HuH-7 (cell line): ENCODE measurements at regions not wholly inside any gene's neighbourhood (a gene's known extent, or its start where the extent isn't known, plus 50 kb on each side); places are given as distances from the start of the nearest gene placed in this dataset.
"Not testable (repeated sequence)": the region's sequence is repeated elsewhere in the genome, so short reads cannot be mapped to it uniquely, and the experiment has no call there.

Source experiments
- DNase-seq: peaks from one replicate; pipeline ENCODE4 v3.0.0; 2011; ENCODE audit warnings: low spot score

DNA sequence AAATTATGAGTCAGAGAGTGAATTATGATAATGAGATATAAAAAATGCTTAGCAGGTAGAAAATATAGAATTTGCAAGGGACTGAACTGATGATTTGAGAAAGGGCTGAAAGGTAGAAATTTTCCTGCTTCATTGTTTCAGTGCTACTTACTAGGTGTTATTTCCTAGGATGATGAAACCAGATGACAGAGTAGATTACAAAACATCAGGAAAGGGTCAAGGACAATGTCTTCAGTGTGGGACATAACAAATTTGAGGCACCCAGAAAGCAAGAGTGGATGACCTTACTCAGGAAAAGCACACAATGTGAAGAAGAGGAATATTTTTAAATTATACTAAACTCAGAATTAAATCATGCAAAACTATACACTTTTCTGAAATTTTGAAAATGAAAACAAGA lies 102.1 kb downstream of the SHCBP1 start:
- no peak for DNase-seq

DNA sequence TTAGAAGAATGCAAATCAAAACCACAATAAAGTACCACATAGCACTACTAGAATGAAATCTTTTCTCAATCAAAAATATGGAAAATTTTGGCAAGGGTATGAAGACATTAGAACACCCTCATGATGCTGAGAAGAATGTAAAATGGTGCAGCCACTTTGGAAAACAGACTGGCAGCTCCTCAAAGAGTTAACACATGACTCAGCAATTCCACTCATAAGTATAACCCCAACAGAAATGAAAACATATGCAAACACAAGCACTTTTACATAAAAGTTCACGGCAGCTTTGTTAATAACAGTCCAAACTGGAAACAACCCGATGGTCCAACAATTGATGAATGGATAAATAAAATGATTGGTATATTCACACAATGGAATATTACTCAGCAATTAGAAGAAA lies 124.5 kb downstream of the SHCBP1 start:
- DNase-seq: no peak

DNA sequence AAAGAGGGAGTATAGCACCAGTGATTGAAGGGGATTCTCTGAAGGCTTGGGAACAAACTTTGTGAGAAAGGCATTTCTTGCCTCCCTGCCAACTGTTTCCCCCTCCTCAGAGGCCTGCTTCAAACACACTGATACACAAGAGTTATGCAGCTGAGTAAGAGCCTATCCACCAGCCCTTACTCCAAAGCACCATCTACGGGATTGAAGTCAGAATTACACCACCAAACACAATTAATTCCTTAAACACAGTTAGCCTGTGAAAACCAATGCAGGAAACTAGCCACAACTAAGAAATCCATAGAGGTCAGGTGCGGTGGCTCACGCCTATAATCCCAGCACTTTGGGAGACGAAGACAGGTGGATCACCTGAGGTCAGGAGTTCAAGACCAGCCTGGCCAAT lies 138.3 kb downstream of the SHCBP1 start:
- peak; percentile 4 for DNase-seq

DNA sequence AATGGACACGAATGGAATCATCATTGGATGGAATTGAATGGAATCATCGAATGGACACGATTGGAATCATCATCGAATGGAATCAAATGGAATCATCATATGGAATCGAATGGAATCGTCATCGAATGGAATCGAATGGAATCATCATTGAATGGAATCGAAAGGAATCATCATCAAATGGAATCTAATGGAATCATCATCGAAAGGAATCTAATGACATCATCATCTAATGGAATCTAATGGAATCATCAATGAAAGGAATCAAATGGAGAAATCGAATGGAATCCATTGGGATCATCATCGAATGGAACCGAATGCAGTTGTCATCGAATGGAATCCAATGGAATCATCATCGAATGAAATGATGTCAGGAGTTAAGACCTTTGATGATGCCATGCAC lies 154.9 kb downstream of the SHCBP1 start:
- no peak for DNase-seq

DNA sequence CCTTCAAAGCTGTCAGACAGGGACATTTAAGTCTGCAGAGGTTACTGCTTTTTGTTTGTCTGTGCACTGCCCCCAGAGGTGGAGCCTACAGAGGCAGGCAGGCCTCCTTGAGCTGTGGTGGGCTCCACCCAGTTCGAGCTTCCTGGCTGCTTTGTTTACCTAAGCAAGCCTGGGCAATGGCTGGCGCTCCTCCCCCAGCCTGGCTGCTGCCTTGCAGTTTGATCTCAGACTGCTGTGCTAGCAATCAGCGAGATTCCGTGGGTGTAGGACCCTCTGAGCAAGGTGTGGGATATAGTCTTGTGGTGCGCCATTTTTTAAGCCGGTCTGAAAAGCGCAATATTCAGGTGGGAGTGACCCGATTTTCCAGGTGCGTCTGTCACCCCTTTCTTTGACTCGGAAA lies 166.4 kb downstream of the SHCBP1 start:
- DNase-seq: not testable (repeated sequence)

DNA sequence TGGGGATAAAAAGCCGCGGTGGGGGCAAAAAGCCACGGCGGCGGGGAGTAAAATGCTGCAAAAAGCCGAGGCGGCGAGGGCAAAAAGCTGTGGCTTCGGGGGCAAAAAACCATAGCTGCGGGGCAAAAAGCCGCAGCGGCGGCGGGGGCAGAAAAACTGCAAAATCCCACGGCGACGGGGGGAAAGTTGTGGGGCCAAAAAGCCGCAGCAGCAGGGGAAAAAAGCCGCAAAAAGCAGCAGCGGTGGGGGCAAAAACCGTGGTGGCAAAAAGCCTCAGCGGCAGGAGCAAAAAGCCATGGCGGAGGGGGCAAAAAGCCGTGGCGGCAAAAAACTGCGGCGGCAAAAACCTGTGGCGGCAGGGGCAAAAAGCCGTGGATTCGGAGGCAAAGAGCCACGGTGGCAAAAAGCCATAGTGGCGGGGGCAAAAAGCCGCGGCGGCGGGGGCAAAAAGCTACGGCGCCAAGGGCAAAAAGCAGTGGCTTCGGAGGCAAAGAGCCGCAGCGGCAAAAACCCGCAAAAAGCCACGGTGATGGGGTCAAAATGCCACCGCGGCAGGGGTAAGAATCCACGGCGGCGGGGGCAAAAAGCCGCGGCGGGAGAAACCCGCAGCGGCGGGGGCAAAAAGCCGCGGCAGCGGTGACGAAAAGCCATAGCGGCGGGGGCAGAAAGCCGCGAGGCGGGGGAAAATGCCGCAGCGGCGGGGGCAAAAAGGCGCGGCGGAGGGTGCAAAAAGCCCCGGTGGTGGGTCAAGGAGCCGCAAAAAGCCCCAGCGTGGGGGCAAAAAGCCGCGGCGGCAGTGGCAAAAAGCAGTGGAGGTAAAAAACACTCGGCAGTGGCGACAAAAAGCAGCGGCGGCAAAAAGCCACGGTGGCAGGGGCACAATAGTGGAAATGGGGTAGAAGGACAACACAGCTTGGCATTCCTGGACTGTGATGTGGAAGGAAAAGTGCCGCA lies 192.8 kb downstream of the SHCBP1 start:
- DNase-seq: no peak

DNA sequence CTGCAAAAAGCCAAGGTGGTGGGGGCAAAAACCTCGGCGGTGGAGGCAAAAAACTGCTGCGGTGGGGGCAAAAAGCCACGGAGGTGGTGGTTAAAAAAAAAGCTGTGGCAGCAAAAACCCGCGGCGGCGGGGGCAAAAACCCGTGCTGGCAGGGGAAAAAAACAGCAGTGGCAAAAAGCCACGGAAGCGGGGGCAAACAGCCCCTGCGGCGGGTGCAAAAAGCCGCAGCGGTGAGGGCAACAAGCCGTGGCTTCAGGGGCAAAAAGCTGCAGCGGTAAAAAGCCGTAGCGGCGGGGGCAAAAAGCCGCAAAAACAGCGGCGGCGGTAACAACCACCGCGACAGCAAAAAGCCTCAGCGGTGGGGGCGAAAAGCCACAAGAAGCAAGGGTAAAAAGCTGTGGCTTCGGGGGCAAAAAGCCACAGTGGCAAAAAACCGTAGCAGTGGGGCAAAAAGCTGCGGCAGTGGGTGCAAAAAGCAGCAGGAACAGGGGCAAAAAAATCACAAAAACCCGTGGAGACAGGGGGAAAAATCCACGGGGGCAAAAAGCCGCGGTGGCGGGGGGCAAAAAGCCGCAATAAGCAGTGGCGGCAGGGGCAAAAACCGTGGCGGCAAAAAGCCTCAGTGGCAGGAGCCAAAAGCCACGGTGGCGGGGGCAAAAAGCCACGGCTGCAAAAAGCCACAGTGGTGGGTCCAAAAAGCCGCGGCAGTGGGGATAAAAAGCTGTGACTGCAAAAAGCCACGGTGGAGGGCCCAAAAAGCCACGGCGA lies 193.7 kb downstream of the SHCBP1 start:
- DNase-seq: no peak

DNA sequence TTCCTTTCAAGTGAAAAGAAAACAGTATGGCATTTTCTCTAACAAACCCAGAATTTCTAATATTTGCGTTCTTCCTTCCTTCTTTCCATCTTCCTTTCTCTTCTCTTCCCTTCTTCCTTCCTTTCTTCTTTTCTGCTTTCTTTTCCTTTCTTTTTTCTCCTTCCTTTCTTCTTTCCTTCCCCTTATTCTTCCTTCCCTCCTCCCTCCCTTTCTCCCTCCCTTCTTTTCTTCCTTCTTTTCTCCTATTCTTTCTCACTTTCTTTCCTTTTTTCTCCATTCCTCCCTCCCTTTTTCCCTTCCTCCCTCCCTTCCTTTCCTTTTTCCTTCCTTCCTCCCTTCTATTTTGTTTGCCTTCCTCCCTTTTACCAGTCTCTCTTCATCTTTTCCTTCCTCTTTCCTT lies 194.8 kb downstream of the SHCBP1 start:
- no peak for DNase-seq

DNA sequence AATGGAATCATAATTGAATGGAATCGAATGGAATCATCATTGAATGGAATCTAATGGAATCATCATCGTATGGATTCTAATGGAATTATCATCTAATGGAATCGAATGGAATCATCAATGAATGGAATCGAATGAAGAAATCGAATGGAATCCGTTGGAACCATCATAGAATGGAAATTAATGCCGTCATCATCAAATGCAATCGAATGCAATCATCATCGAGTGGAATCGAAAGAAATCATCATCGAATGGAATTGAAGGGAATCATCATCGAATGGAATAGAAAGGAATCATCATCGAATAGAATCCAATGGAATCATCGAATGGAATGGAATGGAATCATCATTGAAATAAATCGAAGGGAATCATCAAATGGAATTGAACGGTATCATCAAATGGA lies 217.2 kb downstream of the SHCBP1 start:
- DNase-seq: no peak

DNA sequence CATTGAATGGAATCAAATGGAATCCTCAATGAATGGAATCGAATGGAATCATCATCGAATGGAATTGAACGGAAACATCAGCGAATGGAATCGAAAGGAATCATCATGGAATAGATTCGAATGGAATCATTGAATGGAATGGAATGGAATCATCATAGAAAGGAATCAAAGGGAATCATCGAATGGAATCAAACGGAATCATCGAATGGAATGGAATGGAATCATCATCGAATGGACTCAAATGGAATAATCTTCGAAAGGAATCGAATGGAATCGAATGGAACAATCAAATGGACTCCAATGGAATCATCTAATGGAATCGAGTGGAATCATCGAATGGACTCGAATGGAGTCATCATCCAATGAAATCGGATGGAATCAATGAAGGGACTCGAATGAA lies 222.6 kb downstream of the SHCBP1 start:
- DNase-seq: not testable (repeated sequence)

DNA sequence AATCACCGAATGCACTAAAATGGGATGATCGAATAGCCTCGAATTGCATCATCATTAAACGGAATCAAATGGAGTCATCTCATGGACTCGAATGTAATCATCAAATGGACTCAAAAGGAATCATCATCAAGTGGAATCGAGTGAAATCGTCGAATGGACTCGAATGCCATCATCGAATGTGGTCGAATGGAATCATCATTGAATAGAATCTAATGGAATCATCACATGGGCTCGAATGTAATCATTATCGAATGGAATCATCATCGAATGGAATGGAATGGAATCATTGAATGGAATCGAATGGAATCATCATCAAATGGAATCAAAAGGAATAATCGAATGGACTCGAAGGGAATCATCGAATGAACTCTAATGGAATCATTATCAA lies 224.3 kb downstream of the SHCBP1 start:
- not testable (repeated sequence) for DNase-seq

DNA sequence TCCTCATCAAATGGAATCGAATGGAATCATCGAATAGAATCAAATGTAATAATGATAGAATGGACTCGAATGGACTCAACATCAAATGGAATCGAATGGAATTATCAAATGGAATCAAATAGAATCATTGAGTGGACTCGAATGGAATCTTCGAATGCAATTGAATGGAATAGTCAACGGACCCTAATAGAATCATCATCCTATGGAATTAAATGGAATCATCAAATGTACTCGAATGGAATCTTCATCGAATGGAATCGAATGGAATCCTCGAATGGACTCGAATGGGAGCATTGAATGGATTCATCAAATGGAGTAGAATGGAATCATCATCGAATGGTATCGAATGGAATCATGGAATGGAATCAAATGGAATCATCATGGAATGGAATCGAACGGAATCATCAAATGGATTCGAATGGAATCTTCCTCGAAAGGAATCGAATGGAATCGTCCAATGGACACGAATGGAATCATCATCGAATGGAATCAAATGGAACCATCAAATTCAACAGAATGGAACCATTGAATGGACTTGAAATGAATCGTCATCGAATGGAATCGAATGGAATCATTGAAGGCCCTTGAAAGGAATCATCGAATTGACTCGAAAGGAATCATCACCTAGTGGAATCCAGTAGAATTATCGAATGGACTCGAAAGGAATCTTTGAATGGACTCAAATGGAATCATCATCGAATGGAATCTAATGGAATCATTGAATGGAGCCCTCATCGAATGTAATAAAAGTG lies 224.9 kb downstream of the SHCBP1 start:
- not testable (repeated sequence) for DNase-seq

DNA sequence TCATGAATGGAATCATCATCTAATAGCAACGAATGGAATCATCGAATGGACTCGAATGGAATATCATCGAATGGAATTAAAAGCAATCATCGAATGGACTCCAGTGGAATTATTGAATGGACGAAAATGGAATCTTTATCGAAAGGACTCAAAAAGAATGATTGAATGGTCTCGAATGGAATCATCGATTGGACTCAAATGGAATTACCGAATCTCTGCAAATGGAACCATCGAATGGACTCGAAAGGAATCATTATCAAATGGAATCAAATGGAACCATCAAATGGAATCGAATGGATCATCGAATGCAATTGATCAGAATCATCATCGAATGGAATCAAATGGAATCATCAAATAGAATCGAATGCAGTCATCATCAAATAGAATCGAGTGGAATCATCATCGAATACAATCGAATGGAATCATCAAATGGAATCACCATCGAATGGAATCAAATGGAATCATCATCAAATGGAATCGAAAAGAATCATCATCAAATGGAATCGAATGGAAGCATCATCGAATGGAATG lies 225.7 kb downstream of the SHCBP1 start:
- not testable (repeated sequence) for DNase-seq

DNA sequence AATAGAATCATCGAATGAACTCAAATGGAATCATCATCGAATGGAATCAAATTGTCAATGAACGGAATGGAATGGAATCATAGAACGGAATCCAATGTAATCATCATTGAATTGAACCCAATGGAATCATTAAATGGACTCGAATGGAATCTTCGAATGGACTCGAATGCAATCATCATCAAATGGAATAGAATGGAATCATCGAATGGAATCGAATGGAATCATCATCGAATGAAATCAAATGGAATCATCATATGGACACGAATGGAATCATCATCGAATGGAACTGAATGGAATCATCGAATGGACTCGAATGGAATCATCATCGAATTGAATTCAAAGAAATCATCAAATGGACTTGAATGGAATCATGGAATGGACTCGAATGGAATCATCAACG lies 226.2 kb downstream of the SHCBP1 start:
- not testable (repeated sequence) for DNase-seq

DNA sequence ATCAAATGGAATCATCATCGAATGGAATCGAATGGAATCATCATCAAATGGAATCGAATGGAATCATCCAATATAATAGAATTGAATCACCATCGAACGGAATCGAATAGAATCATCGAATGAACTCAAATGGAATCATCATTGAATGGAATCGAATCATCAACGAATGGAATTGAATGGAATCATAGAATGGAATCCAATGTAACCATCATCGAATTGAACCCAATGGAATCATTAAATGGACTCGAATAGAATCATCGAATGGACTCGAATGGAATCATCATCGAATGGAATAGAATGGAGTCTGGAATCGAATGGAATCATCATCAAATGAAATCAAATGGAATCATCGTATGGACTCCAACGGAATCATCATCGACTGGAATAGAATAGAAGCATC lies 227.0 kb downstream of the SHCBP1 start:
- DNase-seq: not testable (repeated sequence)

DNA sequence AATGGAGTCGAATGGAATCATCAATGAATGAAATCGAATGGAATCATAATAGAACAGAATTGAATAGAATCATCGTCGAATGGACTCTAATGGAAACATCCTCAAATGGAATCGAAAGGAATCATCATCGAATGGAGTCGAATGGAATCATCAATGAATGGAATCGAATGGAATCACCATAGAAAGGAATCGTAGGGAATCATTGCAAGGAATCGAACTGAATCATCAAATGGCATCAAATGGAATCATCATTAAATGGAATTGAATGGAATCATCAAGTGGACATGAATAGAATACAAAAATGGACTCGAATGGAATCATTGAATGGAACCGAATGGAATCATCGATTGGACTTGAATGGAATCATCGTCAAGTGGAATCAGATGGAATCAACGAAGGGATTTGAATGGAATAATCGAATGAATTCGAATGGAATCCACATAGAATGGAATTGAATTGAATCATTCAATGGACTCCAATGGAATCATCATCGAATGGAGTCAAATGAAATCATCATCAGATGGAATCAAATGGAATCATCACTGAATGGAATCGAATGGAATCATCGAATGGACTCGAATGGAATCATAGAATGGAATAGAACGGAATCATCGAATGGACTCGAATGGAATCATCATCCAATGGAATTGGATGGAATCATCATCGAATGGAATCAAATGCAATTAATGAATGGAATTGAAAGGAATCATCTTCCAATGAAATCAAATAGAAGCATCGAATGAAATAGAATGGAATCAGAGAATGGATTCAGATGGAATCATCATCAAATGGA lies 228.1 kb downstream of the SHCBP1 start:
- not testable (repeated sequence) for DNase-seq

DNA sequence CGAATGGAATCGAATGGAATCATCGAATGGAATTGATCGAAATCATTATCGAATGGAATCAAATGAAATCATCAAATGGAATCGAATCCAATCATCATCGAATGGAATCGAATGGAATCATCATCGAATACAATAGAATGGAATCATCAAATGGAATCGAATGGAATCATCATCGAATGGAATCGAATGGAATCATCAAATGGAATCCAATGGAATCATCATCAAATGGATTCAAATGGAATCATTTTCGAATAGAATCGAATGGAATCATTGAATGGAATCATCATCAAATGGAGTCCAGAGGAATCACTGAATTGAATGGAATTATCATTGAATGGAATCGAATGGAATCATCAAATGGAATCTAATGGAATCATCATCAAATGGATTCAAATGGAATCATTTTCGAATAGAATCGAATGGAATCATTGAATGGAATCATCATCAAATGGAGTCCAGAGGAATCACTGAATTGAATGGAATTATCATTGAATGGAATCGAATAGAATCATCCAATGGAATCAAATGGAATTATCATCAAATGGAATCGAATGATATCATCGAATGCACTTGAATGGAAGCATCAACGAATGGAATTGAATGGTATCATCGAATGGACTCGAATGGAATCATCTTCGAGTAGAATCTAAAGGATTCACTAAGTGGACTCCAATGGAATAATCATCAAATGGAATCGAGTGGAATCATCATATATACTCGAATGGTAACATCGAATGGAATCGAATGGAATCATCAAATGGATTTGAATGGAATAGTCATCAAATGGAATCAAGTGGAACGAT lies 230.3 kb downstream of the SHCBP1 start:
- not testable (repeated sequence) for DNase-seq

DNA sequence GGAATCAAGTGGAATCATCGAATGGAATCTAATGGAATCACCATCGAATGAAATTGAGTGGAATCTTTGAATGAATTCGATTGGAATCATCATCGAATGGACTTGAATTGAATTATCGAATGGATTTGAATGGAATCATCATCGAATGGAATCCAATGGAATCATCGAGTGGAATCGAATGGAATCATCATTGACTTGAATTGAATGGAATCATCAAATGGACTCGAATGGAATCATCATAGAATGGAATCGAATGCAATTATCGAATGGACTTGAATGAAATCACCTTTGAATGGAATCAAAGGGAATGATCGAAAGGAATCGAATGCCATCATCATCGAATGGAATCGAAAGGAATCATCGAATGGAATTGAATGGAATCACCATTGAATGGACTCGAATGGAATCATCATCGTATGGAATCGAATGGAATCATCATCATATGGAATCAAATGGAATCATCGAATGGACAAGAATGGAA lies 231.6 kb downstream of the SHCBP1 start:
- DNase-seq: not testable (repeated sequence)

DNA sequence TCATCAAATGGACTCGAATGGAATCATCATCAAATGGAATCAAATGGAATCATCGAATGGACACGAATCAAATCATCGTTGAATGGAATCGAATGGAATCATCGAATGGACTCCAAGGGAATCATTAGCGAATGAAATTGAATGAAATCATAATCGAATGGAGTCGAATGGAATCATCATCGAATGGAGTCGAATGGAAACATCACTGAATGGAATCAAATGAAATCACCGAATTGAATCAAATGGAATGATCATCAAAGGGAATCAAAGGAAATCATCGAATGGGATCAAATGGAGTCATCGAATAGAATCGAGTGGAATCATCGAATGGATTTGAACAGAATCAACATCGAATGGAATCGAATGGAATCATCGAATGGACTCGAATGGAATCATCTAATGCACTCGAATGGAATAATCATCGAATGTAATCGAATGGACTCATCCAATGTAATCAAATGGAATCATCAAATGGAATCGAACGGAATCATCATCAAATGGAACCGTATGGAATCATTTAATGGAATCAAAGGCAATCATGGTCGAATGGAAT lies 232.2 kb downstream of the SHCBP1 start:
- not testable (repeated sequence) for DNase-seq

DNA sequence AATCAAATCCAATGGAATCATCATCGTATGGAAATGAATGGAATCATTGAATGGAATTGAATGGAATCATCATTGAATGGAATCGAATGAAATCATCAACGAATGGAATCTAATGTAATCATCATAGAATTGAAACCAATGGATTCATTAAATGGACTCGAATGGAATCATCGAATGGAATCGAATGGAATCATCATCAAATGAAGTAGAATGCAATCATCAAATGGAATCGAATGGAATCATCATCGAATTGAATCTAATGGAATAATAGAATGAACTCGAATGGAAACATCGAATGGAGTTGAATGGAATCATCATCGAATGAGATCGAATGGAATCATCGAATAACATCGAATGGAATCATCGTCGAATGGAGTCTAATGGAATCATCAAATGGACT lies 232.8 kb downstream of the SHCBP1 start:
- not testable (repeated sequence) for DNase-seq
